Activated CD4-positive, alpha-beta T cell treated with anti-CD3 and anti-CD28 coated beads, Interleukin-2, Interleukin-6, amounts not matched to agents 100 ng/mL and 50 ng/mL, durations not matched to agents 16 hours and 8 hours (primary cell): ENCODE measurements at regions not wholly inside any gene's neighbourhood (a gene's known extent, or its start where the extent isn't known, plus 50 kb on each side); places are given as distances from the start of the nearest gene placed in this dataset.

ENCODE experiments used
- DNase-seq: peaks from one replicate; pipeline ENCODE4 v3.0.0-alpha.2; 2020

DNA sequence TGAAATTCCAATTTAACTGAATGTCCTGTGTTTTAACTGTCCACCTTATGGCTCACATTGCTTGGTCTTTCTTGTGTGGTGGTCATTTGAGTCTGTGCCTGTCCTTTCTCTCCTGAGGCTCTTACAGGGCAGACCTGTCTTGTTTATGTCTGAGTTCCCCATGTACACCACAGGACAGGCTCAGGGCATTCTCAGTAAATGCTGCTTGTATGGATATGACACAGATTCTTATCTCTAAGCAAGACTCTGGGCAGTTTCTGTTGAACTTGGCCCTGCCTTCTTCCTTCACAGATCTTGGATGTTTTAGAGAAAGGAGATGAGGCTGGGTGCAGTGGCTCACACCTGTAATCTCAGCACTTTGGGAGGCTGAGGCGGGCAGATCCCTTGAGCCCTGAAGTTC, 159.1 kb upstream of the CSF3R start:
- no peak for DNase-seq

DNA sequence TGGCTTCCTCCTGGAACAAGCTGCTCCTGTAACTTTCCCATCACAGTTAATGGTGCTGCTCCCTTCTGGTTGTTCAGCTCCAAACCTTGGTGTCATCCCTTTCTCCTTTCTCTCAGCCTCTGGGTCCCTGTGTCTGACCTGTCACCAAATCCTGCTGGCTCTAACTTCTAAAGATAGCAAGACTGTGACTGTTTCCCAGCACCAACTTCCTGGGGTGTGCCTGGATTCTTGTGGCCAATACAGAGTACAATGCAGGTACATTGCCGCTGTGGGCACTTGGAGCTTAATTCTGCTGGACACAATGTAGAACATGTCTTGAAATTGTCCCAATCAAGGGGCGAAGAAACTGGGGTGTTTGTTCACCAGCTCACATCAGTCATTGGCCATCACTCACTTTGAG, 156.7 kb upstream of the CSF3R start:
- no peak for DNase-seq

DNA sequence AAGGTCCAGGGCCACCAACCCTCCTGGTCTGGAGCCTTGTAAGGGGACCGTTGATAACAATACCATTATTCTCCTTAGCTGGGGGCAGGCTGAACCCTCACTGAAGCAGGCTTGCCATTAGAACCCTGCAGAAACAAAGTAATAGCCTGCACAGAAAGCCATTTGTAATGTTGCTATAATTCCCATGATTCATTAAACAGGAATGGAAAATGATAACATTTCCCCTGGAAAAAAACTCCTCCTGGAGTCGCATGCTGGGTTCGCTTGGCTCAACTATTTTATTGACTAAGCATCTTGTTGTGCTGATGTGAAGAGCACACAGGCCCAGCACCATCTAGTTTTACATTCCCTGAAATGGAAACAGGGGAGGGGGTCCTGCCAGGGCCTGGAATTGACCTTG, 155.6 kb upstream of the CSF3R start:
- no peak for DNase-seq

DNA sequence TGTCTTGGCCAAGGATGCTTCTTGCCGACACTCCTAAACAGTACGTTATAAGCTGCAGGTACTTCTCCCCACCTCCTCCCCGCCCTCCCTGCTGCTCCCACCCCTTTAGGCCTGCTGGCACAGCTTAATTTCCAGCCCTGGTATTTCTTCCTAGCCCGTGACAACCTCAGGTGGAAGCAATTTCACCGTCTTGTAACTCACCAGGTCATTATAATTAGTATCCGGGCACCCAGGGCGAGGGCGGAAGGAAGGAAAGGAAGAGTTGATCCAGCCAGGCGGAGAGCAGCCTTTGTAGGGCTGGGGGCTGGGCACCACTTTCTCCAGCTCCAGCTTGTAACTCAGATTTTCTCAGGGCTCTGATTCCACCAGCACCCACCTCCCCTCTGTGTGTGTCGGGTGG, 153.5 kb upstream of the CSF3R start:
- no peak for DNase-seq

DNA sequence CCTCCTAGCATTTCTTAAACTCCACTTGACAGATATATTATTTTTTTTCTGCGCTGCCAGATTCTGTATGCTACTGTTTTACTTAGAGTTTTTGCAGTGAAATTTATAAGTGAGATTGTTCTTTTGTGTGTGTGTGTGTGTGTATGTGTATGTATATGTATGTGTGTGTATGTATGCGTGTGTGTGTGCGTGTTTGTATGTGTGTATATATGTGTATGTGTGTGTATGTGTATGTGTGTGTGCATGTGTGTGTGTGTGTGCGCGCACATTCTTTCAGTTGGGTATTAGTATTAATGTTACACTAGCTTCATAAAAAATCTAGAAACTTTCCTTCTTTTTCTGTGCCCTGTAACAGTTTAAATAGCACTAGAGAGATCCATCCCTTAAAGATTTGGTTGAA, 152.6 kb upstream of the CSF3R start:
- DNase-seq, result no peak

DNA sequence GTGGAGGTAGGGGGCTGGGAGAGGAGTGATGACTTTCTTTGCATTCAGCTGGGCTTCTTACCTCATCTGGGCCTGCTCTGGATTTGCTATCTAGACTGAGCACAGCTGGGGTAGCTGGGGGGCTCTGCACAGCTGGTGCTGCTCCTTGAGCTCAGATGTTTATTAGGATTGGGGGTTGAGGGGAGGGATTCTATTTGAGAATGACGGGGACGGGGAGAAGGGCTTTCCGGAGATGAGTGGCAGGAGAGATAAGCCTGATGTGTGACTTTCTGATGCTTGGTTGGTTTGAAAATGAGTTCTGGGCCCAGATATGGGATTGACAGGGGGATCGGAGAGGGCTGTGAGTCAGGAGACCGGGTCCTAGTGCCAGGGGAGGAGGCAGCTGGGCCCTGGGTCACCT, 146.1 kb upstream of the CSF3R start:
- no peak for DNase-seq

DNA sequence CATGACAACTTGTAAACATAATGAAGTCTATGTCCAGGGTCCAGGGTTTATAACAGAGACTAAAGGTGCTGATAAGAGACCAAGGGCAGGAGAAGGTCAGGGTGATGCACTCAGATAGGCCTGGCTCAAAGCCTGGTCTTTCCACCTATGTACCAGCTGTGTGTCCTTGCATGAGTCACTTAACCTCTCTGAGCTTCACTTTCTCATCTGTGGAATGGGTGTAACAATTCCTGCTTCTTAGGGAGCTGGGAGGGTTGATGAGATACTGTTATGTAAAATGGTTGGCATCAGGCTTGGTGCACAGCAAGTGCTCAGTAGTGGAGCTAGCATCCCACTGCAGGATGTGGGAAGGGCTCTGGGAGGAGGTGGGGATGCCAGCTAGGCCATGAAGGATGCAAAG, 143.7 kb upstream of the CSF3R start:
- no peak for DNase-seq

DNA sequence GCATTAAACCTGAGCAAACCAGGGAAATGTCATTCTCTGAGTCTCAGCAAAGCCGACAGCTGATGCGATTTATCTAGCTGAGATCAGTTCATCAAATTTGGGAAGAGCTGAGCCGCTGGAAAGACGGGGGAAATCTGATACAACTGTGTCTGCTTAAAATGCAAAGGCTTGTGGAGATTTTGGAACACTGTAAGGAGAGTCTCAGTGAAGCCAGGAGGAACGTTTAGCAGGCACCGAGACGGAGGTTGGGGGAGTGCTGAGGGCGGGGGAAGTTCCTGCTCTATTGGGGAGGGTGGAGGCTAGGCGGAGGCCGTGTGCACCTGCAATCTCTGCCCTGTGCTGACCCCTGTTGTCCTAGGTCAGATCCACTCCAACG, 143.2 kb upstream of the CSF3R start:
- DNase-seq, result no peak

DNA sequence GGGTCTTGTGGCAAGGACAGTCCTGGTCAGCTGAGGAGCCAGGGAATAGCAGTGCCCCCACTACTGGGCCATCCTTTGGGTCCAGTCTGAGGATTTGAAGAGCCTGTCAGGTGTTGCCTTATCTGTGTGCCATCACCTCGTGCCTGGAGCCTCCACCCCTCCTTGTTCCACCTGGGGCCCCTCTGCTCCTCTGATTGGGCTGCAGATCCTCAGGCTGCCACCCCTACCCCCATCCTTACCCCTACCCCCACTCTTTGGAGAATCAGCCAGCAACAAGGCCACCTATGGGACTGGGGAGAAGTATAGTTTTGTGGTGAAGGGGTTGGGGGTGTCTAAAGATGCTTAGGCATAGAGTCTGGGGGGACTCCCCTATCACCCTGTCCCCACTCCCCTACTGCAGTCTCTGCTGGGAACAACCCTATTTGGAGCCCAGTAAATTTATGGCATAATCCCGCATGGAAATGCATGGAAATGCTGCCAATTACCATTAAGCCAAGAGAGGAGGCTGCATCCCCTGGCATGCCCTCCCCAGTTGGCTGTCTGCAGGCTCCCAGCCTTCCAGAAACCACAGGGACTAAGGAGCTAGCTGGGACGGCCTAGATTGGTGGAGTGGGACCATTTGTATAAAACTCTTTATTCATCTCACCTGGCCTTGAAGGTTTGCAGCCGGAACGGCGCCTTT, 142.7 kb upstream of the CSF3R start:
- no peak for DNase-seq

DNA sequence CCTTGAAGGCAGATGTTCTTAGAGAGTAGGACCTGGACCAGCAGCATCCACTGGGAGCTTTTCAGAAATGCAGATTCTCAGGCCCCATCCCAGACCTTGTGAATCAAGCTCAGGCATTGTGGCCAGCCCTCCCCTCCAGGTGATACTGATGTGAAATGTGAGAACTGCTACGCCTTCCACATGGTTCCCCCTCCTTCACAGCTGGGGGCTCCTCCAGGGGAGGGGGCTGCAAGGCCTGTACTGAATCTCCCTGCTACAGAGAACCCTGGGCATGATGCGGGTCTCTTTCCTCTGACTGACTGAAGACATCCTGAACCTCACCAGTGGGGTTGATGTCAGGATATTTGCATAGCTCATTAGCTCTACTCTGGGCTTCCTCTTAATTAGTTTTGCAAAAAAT, 141.8 kb upstream of the CSF3R start:
- no peak for DNase-seq

DNA sequence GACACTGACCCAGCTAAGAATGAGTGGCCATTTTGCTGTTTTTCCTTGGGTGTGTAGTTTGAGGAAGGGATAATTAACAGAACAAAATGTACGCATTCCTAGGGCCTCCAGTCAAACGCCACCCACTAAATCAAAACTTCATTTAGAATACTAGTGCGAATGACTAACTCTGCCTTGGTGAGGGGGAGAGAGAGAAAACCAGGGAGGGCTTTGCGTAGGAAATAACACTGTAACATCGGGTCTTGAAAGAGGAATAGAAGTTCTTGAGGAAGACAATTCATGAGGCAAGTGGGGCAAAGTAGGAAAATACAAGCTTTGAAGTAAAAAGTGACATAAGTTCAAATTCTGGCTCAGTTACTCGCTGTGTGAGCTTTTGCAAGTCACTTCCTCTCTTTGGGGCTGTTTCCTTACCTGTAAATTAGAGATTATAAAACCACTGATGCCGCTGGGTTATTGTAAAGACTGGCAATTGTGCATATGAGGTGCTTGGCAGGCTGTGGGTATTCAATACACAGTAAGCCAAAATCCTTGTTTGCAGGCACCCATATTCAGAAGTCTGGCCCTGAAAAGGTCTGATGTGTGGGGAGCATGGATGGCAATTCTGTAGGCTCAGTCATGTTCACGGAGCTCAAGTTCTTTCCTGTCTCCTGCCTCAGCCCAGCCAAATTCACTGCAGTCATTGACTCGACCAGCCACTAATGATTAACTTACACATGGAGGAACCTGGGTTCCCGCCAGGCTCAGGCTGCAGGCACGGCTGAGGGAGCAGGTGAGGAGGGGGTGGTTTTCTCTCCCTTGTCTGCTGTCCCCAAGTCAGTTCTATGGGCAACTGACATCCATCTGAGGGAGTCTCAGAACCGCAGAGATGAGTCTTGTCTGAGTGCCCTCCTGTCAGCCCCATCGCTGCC, 140.3 kb upstream of the CSF3R start:
- no peak for DNase-seq

DNA sequence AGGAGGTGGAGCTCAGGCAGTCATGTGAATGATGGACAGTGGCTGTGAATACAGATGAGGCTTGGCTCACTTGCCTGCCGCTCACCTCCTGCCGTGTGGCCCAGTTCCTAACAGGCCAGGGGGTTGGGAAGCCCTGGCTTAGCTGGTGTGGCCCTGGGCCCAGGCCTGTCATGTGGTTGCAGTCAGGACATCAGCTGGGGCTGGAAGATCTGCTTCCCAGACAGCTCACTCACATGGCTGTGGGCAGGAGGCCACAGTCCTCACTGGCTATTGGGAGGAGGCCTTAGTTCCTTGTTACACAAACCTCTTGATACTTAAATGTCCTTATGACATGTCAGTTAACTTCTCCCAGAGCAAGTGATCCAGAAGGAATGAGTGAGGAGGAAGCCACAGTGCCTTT, 138.8 kb upstream of the CSF3R start:
- DNase-seq, result no peak

DNA sequence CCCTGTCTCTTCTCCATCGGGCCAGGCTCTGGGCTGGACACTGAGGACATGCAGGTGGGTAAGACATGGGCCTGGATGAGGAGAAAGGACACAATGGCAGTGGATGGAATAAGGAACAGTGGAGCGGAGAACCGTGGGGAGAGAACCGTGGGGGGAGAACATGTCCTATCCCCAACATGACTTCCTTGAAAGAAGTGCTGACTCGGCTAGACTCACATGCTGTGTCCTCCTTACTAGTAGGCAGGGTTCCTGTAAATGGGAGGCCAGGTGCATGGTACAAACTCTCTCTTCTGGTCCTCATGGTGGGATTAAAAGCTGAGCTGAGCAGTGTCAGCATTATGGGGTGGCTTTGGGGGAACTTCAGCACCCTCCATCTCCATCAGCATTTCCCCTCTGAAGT, 137.4 kb upstream of the CSF3R start:
- no peak for DNase-seq

DNA sequence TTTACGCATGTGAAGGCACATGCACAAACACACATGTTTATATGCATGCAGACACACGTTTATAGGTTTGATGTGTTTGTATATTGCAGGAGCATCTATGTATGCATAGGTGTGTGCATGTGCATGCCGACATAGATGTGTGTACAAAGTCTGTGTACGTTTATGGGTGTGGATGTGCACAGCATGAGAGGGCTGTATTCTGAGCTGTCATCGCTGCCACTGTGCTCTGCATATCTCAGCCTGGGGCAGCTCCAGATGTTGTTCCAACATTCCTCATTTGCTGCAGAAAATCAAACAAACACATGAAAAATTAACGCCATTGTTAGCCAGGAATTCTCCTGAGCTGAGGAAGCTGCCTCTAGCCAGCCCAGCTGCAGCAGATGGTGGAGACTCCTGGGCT, 132.3 kb upstream of the CSF3R start:
- no peak for DNase-seq

DNA sequence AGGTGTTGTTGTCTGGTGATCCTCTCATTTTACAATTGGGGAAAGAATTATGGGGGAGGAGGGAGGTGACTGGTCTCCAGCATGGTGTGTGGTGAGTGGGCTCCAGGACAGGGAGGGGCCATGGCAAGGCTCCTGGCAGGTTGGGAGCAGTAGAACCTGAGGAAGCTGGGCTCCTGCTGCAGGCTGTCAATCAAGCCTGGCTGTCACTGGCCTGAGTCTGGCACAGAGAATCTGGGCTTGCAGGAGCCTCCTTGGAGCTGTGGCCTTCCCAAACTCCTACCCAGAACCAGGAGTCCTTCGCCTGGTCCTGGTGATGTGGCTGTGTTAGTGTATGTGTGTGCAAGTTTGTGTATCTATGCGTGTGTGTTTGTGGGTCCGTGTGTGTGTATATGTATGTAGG, 131.9 kb upstream of the CSF3R start:
- DNase-seq, result no peak

DNA sequence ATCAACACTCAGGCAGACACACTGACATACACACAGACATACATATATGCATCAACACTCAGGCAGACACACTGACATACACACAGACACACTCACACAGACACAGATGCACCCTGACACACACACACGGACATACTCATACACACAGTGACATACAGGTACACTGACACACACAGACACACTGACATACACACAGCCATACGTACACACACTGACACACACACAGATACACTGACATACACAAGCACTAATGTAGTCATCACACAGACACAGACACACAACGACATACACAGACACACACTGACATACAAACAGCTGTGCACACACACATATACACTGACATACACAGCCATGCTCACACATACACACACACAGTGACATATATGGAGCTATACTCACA, 131.0 kb upstream of the CSF3R start:
- DNase-seq, result no peak

DNA sequence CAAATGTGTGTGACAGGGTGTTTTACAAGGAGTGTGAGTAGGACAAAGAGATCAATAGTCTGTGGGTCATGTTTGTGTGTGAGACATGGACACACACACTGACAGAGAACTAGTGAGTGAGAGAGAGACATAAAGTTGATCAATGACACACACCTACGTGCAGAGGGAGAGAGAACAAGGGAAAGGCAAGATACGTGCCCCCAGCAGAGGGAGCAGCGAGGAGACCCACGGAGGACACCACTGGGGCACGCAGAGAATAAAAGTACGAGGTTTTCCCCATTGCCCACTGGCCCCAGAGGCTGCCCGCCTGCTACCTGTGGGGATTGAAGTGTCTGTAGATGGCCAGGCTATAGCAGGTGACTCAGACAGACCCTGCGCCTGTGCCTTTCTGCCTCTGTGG, 130.2 kb upstream of the CSF3R start:
- DNase-seq, result no peak

DNA sequence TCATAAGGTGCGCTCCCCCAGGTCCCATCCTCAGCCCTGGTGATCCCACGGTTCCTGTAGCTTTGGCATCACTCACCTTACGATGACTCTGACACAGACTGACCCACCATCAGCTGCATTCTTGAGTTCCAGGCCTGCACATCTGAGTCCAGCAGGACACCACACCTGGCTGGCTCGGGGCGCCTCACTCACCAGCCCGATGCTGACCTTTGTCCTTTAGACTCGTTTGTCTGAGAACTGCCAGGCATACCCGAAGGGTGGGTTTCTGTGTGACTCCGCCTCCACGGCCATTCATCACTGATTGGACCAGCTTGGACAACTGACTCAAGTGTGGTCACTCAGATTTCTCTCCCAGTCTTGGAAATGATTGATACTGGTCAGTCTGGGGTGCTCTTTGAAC, 129.4 kb upstream of the CSF3R start:
- no peak for DNase-seq

DNA sequence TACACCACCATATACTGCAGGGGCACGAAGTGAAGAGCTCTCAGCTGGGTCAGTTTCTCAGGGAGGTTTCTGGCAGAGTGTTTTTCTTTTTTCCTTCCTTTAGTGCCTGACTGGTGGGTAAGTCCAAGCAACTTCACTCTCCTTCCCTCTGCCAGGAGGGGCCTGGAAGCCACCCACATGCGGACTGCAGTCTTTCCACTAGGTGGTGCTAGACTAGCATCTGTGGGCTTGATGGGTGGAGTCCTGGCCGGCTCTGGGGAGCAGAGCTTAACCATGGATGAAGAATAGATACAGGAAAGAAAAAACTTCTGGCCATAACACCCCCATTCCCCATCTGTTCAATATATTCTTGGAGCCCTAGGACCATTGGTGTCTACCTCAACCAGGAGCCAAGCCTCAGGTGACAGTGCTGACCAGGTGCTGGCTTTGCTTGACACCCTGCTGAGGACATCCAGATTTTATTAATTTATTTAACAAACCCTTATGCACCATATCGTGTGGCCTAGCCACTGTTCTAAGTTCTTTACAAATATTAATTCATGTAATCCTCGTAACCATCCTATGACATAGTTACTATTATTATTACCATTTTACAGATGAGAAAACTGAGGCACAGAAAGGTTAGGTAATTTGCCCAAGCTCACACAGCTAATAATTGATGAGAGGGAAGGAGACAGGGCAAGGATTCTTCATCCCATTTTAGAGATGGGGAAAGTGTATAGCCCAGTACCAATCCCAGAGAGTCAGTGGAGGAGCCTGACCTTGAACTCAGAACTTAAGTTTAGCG, 126.7 kb upstream of the CSF3R start:
- peak; percentile 73 for DNase-seq

DNA sequence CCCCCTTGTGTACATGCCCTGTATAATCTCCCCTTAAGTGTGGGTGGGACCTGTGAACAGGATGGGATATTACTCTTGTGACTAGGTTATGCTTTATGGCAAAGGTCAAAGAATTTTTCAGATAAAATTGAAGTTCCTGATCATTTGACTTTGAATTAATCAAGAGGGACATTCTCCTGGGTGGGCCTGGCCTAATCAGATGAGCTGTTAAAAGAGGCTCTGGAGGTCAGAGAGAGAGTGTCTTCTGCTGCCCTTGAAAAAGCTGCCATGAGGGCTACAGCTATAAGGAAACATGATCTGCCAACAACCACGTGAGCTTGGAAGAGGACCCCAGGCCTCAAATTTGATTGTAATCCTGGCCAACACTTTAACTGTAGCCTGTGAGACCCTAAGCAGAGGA, 125.6 kb upstream of the CSF3R start:
- no peak for DNase-seq

DNA sequence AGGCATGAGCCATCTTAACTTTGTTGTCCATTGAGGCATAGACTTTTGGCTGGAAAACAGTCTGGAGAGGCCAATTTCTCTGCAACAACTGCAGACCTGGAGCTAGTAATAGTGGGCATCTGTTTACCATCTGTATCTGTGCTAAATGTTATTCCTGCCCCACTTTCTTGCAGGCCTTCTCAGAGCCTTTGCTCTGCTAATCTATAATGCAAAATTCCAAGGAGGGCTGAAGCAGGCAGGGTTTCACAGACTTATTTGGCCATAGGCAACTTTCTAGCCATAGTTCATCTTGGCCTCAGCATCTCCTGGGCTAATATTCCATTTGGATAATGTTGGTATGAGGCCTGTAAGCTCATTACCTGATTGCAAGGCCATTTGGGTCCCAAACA, 124.5 kb upstream of the CSF3R start:
- DNase-seq, result no peak

DNA sequence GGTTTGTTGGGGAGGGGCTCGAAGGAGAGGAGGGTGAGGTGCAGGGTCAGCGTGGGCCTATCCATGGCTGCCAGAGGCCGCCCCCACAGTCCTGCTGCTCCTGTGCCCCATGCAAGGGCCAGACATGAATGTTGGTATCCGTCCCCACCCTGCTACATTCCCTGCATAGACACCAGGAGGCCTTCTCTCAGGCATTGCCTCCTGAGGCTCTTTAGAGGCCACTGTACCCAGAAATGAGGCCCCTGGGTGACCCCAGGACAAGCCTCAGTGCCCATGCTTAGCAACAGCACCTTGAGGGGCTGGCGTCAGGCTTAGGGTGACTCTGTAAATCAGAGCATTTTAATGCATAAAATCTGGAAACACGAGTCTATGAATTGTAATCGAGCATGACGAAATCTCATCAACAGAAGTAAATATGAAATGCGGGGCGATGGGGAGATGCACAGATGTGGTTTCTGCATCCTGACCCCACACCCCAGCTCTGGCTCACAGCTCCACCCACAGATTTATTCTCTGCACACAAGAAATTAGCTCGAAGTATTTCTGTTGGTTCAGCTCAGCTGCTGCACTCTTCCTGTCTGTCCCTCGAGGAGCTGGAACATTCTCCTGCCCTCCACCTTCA, 124.0 kb upstream of the CSF3R start:
- DNase-seq, result no peak

DNA sequence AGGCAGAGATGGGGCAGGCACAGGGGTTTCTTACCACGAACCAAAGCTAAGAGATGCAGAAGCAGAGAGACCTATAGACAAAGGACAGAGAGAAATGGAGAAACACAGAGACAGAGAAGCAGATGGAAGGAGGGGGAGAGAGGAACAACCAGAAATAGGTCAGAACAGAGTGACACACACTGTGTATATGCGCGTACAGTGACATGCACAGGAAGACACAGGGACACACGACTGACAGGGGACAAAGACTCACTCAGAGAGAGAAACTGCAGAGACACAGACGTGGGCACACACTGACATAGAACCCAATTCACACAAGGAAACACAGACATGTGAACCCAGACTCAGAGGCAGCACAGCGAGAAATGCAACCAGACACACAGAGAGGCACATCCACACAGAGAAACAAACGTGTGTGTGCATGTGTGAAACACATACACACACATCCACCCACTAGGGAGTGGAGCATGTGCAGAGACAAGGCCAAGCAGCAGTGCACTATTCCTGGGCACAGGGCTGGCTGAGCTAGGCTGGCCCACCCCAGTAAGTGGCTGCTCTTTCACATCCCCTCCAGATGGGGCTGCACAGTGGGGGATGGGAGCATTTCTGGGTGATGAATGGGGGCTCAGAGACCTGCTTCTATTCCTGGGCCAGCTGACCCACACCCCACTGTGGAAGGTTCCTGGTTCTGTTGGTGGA, 123.4 kb upstream of the CSF3R start:
- DNase-seq, result no peak
